Head of caudate nucleus (tissue), 42 donors: ENCODE measurements at regions not wholly inside any gene's neighbourhood (a gene's known extent, or its start where the extent isn't known, plus 50 kb on each side); places are given as distances from the start of the nearest gene placed in this dataset.
A peak's percentile ranks its signal among the peaks of the same experiment; 100 is the strongest.

ENCODE experiments used
- DNase-seq, 42 donors: peaks; one replicate each; pipeline versions ENCODE4 v3.0.0 to v3.0.0-alpha.2; 2020 to 2021; ENCODE audit warnings: mixed read lengths in 7 of 42
- intact Hi-C: fragments of 100-400 bp; cut with DNase I; formaldehyde crosslinking; loops from one replicate; pipeline ENCODE4 v1.15.0; 2022

DNA sequence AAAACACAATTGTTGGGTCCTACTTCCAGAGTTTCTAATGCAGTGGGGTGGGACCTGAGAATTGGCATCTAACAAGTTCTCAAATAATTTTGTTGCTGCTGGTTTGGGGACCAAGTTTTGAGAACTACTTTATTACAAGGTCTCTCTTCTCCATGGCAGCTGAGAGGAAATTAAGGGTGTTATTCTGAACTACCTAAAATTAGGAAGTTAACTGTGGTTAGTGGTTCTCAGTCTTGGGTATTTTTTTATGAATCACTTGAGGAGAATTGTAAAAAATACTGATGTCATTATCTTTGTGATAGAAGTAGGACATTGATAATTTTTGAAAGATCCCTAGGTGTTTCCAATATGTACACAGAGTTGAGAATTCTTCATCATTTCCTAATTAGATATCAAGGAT is 210.2 kb downstream of the MC4R start:
- intact Hi-C loops, result no loop called here
- DNase-seq, result no peak

DNA sequence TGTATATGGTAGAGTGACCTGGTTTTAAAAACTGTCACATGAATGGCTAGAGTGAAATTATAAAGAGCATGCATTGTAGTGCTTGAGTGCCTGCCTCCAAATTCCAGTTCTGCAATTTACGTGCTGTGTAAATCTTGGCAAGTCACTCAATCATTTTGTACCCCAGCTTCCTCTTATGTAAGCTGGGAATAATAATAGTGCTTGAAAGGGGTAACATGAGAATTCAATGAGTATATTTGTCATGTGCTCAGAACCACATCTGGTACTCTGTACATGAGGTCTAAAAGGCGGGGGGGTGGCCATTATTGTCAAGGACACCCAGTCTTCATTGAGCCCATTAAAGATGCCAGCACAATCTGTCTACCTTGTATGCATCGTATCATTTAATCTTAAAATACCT is 214.8 kb downstream of the MC4R start:
- no peak for DNase-seq
- intact Hi-C loops, result no loop called here

GRCh38 chr18:60153376-60153775 is 219.2 kb downstream of the MC4R start:
- no peak for DNase-seq
- intact Hi-C loops, result no loop called here

DNA sequence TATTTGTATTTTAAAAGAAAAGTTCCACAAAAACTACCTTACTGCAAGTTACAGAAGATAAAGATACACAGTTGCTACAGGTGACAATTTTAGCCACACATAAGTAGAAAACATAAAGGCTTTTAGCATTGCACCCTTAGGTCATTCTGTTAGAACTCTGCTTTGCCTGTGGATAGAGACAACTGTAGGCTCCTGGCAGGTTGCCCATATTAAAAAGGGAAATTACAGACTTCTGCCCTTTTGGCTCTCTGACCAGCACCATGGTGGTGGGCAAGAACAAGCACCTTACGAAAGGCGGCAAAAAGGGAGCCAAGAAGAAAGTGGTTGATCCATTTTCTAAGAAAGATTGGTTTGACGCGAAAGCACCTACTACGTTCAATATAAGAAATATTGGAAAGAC is 223.3 kb downstream of the MC4R start:
- intact Hi-C loops, result no loop called here
- DNase-seq, result no peak

- intact Hi-C loops, result no loop called here
- no peak for DNase-seq
Measured at GRCh38 chr18:60147323-60147722, 225.3 kb downstream of the MC4R start.

DNA sequence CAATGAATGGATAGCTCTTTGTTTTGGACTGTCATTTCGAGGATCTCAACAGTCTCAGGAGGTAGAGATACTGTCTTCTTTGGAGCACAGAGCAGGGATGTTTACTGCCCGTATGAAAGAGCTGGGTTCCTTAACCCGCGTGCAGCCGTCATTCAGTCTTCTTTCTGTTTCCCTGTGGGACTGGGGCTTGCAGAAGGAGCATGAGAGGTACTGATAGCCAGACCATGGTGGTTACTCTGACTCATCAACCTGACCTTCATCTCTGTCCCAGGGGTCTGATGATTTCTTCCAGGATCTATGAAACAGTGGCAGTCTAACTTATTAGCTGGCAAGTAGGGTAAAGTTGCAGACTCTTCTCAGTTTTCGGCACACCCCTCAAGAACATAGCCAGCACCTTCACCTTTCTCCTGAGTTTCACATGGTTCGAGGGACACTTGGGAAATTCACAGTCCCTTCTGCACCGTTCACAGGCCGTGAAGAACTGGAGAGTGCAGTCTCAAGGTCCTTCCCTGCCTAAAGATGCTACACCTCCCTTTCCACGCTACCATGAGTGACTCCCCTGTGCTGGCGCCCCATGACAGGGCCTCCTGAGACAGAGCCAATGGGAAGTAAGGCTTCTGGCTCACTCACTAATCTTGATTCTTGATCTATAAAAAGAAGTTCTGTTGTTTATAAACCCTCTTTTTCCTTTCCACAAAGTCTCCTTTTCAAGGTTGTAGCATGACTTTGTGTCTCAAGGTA is 226.2 kb downstream of the MC4R start:
- no peak for DNase-seq
- intact Hi-C loops, result no loop called here

GRCh38 chr18:60145776-60146175 is 226.8 kb downstream of the MC4R start:
- intact Hi-C loops, result no loop called here
- no peak for DNase-seq

DNA sequence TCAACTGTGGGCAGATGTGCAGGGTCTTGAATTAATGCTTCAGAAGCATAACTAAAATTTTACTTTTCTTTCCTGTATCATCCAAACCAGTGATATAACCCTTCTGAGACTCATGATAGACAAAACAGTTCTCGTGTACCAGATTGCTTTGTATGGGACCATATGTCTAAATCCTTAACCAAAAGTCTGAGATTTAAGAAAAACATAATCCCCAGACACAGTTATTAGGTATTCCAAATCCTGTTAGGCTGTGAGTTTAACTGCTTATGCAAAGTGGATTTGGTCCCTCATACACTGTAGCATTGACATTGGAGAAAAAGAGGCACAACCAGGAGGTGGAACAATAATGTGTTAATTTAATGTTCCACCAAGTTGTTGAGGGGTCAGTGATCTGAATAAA is 235.0 kb downstream of the PMAIP1 start:
- DNase-seq, result no peak
- intact Hi-C loops, result no loop called here

DNA sequence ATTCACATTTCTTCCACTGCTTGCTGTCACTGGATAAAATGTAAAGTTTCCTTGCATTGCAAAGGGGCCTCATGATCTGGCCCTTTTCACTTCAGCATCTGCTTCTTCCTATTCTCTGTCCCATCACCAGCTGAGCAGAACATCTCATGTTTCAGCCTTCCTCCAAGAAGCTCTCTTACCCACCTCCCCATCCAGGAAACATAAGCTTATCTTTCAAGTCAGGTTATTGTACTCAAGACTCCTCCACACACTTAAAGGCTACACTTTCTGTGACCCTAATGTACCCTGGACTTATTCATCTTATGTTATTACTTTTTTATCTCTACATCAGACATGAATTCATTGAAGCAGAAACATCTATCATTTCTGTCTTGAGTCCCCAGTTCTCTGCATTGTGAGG is 230.5 kb downstream of the PMAIP1 start:
- intact Hi-C loops, result no loop called here
- no peak for DNase-seq

DNA sequence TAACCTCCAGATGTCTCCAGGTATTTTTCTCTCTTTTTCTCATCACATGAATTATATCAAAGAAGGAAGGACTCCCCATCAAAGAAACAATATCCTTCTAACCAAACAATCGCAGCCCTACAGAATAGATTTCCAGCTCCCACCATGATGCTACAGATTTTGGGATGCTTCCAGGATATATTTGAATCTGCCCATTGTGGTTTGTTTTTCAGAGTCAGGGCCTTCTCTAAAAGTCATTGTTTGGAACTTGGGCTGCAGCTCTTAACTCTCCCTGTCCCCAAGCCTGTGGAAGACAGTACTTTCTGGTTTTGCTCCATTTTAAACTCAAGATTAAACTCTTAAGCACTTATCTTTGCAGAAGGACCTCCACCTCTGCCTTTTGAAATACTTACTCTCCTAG is 223.2 kb downstream of the PMAIP1 start:
- peak in 21 of 42 donors; percentile 3 to 76 (median 28) for DNase-seq
- intact Hi-C loops, result no loop called here

DNA sequence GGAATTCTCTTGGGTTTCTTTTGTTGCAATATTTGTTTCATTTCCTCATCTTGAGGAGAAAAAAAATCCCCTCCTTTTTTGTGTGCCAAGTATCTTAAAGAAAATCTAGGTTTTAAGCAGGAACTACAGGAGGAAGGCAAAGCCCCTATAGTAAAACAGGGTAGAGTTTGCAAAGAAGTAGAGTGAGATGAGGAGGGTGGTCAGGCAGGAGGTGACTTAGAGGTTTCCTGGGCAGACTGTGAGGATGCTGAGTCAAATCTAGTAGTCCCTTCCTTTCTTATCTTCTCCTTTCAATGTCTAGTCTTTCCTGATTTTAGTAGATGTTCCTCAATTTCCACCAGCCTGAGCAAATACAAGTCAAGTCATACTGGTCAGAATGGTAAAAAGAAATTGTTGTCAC is 222.5 kb downstream of the PMAIP1 start:
- DNase-seq, result no peak
- intact Hi-C loops, result no loop called here

GRCh38 chr18:60120231-60120750 is 220.5 kb downstream of the PMAIP1 start:
- intact Hi-C loops, result no loop called here
- no peak for DNase-seq

DNA sequence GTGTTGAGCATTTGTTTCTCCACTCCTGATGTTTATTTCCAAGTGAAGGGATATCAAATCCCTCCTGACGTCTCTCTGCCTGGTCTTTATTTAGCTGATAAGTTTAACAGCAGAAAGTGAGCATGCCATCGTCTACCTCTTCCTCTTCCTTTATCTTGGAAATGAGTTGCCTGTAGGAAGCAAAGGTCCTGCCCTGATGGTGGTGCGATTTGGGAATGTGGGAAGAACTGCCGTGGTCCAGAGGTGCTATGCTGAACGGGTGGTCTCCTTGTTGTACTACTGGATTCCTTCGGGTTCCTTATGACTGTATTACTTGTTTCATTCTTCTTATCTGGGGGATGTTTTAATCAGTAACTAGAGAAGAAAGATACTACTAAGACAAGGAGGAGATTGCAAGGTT is 217.5 kb downstream of the PMAIP1 start:
- DNase-seq, result no peak
- intact Hi-C loops, result no loop called here

DNA sequence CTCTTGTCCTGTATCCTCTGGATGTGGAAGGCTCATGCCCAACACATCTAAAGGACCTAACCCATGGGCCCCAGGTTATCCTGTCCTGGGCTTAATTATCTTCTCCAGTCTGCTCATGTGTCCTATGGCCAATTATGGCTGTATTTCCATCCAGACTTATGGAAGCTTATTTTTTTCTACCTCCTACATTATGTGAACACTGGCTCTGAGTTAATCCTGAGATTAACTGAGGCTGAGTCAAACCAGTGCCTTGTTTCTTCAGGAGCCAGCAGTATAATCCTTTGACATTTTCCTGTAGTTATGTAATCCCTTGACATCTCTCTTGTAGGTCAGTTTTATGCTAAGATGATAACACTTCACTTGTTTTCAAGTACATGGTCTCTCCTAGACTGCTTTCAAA is 213.6 kb downstream of the PMAIP1 start:
- intact Hi-C loops, result no loop called here
- no peak for DNase-seq

- intact Hi-C loops, result no loop called here
- DNase-seq, result no peak
Measured at GRCh38 chr18:60112369-60112768, 212.6 kb downstream of the PMAIP1 start.

DNA sequence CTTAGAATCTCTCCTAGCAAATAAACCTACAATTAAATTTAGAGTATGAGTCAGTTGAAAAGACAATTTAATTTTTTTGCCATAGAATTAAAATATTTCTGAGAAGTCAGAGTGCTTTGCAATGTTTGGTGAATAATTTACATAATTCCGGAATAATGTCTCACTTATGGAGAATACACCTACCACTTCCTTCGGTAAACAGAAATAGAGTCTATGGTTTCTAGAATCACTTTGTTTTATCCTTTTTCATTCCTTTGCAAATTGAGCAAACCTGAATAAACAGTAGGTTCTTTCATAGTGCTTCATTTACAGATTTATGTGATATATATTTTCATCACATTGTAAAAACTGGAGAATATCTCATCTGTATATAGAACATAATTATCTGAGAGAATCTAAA is 211.7 kb downstream of the PMAIP1 start:
- intact Hi-C loops, result no loop called here
- DNase-seq, result no peak

GRCh38 chr18:60110836-60111235 is 211.0 kb downstream of the PMAIP1 start:
- intact Hi-C loops, result no loop called here
- no peak for DNase-seq

GRCh38 chr18:60100778-60101177 is 201.0 kb downstream of the PMAIP1 start:
- DNase-seq, result no peak
- intact Hi-C loops, result no loop called here

DNA sequence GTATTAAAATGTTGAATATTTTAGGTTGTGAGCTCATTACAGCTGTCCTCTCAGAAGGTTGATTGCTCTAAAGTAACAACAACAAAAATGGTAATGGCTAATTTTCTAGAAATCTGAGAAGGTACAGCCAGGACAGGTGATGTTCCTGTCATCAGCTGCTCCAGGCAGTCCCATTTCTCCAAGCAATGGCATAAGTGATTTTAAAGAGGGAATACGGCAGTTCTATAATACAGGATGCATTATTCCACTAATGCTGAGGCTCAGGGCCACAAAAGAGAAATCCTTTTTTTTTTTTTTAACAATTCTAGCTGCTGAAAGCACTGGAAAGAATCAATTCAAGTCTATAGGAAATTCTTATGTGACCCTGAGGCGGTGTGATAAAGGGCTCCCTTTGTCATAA is 199.9 kb downstream of the PMAIP1 start:
- no peak for DNase-seq
- intact Hi-C loops, result no loop called here

- DNase-seq, result no peak
- intact Hi-C loops, result no loop called here
Measured at GRCh38 chr18:60096428-60096827, 196.6 kb downstream of the PMAIP1 start.

- no peak for DNase-seq
- intact Hi-C loops, result no loop called here
Measured at GRCh38 chr18:60092073-60092472, 192.3 kb downstream of the PMAIP1 start.
